HepG2 (cell line): ENCODE measurements at regions not wholly inside any gene's neighbourhood (a gene's known extent, or its start where the extent isn't known, plus 50 kb on each side); places are given as distances from the start of the nearest gene placed in this dataset.

Experiments used
- ATAC-seq: fragments of 200-7000 bp; cut with Tn5 transposase; 3 replicates; pipeline ENCODE4 v1.9.1; 2020; ENCODE audit warnings: mild to moderate bottlenecking, moderate library complexity
- BruUV-seq: library from RNA; stranded (reverse); fragments of 400-500 nt; replicated peaks from 2 replicates; lab custom pipeline; 2021; lab: Mats Ljungman, UMichigan
- CTCF ChIA-PET: fragments of 300-600 bp; formaldehyde crosslinking; extraction: SDS; loops from one replicate; lab custom pipeline; 2021; ENCODE audit warnings: low total read pairs, inconsistent platforms, low intra/inter-chr PET ratio; lab: Yijun Ruan, JAX
- POLR2A ChIA-PET: fragments of 350-600 bp; sonication (Branson Sonifier 250); formaldehyde crosslinking; loops from one replicate; lab custom pipeline; 2020; ENCODE audit warnings: antibody characterized with exemption, inconsistent platforms; lab: Yijun Ruan, JAX
- DNase-seq: peaks from one replicate; pipeline ENCODE4 v3.0.0-alpha.2; 2015; ENCODE audit warnings: low spot score
- FAIRE-seq: peaks from 3 replicates; lab custom pipeline; 2011; peaks lifted over from hg19 to GRCh38; lab: Jason Lieb, UNC
- H2AFZ ChIP-seq: one replicate; pipeline ENCODE4 v1.6.1; 2011; ENCODE audit warnings: low read length, inconsistent platforms
- H3K27ac ChIP-seq: fragments of 300-600 bp; 3 replicates; pipeline ENCODE4 v1.8.0; 2011; ENCODE audit warnings: mixed run types, mild to moderate bottlenecking, mixed read lengths, low read length, inconsistent platforms; ENCODE audit not compliant: insufficient read depth; ENCODE audit errors: extremely low read length
- H3K27me3 ChIP-seq, 2 experiments: fragments of 200-600 bp in 1 of 2; 2 replicates in 1 of 2; 3 replicates in 1 of 2; pipeline versions ENCODE4 v1.6.0 to v1.8.0; 2011; ENCODE audit warnings: low read length in 2 of 2, mild to moderate bottlenecking in 2 of 2, moderate library complexity in 2 of 2, inconsistent platforms in 1 of 2; ENCODE audit not compliant: insufficient read depth in 2 of 2, control insufficient read depth in 1 of 2
- H3K36me3 ChIP-seq, 2 experiments: fragments of 200-600 bp in 1 of 2; replicated peaks in 1 of 2; 2 replicates in 1 of 2; 3 replicates in 1 of 2; pipeline versions ENCODE4 v1.5.1 to v1.8.0; 2011; ENCODE audit warnings: low read length in 2 of 2, inconsistent platforms in 1 of 2; ENCODE audit not compliant: insufficient read depth in 2 of 2, control insufficient read depth in 1 of 2
- H3K4me1 ChIP-seq: 2 replicates; pipeline ENCODE4 v1.5.1; 2012; ENCODE audit warnings: low read length, inconsistent platforms; ENCODE audit not compliant: insufficient read depth
- H3K4me2 ChIP-seq: 2 replicates; pipeline ENCODE4 v1.6.0; 2011; ENCODE audit warnings: low read depth, low read length, inconsistent platforms
- H3K4me3 ChIP-seq, 3 experiments: fragments of 200-600 bp in 1 of 3; sonication (generic), shearing (Covaris generic) in 1 of 3; replicated peaks in 1 of 3; 2 replicates each; pipeline ENCODE4 v1.5.1; 2011 to 2016; ENCODE audit warnings: low read length in 3 of 3, inconsistent platforms in 2 of 3, low read depth in 2 of 3, mild to moderate bottlenecking in 2 of 3, control low read depth in 1 of 3, mixed read lengths in 1 of 3; ENCODE audit not compliant: insufficient read depth in 1 of 3
- H3K79me2 ChIP-seq: one replicate; pipeline ENCODE4 v1.6.1; 2011; ENCODE audit warnings: low read length, inconsistent platforms; ENCODE audit not compliant: insufficient read depth
- H3K9ac ChIP-seq: 2 replicates; pipeline ENCODE4 v1.6.0; 2011; ENCODE audit warnings: mild to moderate bottlenecking, low read depth, low read length, inconsistent platforms; ENCODE audit not compliant: insufficient read depth
- H3K9me3 ChIP-seq: 2 replicates; pipeline ENCODE4 v1.5.1; 2012; ENCODE audit warnings: mild to moderate bottlenecking, low read length
- H4K20me1 ChIP-seq: 2 replicates; pipeline ENCODE4 v1.6.0; 2011; ENCODE audit warnings: inconsistent platforms, mild to moderate bottlenecking, low read length, moderate library complexity; ENCODE audit not compliant: insufficient read depth
- AKAP8 ChIP-seq: sonication (generic); formaldehyde crosslinking; IDR thresholded peaks from 2 replicates; pipeline ENCODE4 v1.5.1; 2020; ENCODE audit warnings: mild to moderate bottlenecking, missing genetic modification reagents
- FLYWCH1 ChIP-seq: sonication (generic); formaldehyde crosslinking; IDR thresholded peaks from 2 replicates; pipeline ENCODE4 v1.8.1; 2023; ENCODE audit warnings: mild to moderate bottlenecking, missing genetic modification reagents
- HIVEP1 ChIP-seq: sonication (generic); formaldehyde crosslinking; IDR thresholded peaks from 2 replicates; pipeline ENCODE4 v1.4.0; 2020; ENCODE audit warnings: mild to moderate bottlenecking, missing genetic modification reagents
- MYC ChIP-seq: sonication (generic); formaldehyde crosslinking; IDR thresholded peaks from 2 replicates; pipeline ENCODE4 v1.9.0; 2021; ENCODE audit warnings: missing genetic modification reagents, borderline replicate concordance
- NFE2 ChIP-seq: sonication (generic); formaldehyde crosslinking; IDR thresholded peaks from 2 replicates; pipeline ENCODE4 v1.4.0; 2020; ENCODE audit warnings: missing genetic modification reagents
- REL ChIP-seq: sonication (generic); formaldehyde crosslinking; conservative IDR thresholded peaks from 2 replicates; pipeline ENCODE4 v1.8.0; 2022; ENCODE audit warnings: mild to moderate bottlenecking, missing genetic modification reagents, moderate library complexity
- TCF7L2 ChIP-seq: IDR thresholded peaks from 2 replicates; pipeline ENCODE4 v1.6.1; 2011; ENCODE audit warnings: mild to moderate bottlenecking, low read depth, low read length, moderate library complexity
- TMF1 ChIP-seq: sonication (generic); formaldehyde crosslinking; IDR thresholded peaks from 2 replicates; pipeline ENCODE4 v1.8.1; 2022; ENCODE audit warnings: low read depth, missing genetic modification reagents
- ZFP36L1 ChIP-seq: sonication (generic); formaldehyde crosslinking; IDR thresholded peaks from 2 replicates; pipeline ENCODE4 v1.8.0; 2022; ENCODE audit warnings: mild to moderate bottlenecking, missing genetic modification reagents, moderate library complexity
- ZFP37 ChIP-seq: sonication (generic); formaldehyde crosslinking; IDR thresholded peaks from 2 replicates; pipeline ENCODE4 v1.4.0; 2020; ENCODE audit warnings: missing genetic modification reagents, borderline replicate concordance
- ZKSCAN8 ChIP-seq: IDR thresholded peaks from 2 replicates; pipeline ENCODE4 v1.6.1; 2016; ENCODE audit warnings: borderline replicate concordance, missing genetic modification reagents, missing compliant biosample characterization
- ZNF124 ChIP-seq: sonication (generic); formaldehyde crosslinking; IDR thresholded peaks from 2 replicates; pipeline ENCODE4 v1.4.0; 2020; ENCODE audit warnings: missing genetic modification reagents
- ZNF326 ChIP-seq: sonication (generic); formaldehyde crosslinking; IDR thresholded peaks from 2 replicates; pipeline ENCODE4 v1.4.0; 2020; ENCODE audit warnings: missing genetic modification reagents, borderline replicate concordance
- ZNF746 ChIP-seq: sonication (generic); formaldehyde crosslinking; IDR thresholded peaks from 2 replicates; pipeline ENCODE4 v1.8.0; 2022; ENCODE audit warnings: mild to moderate bottlenecking, missing genetic modification reagents
- ZSCAN29 ChIP-seq: sonication (generic); formaldehyde crosslinking; conservative IDR thresholded peaks from 2 replicates; pipeline ENCODE4 v1.4.0; 2020; ENCODE audit warnings: mild to moderate bottlenecking, missing genetic modification reagents
- WGBS: methylation state at CpG from one replicate; pipeline ENCODE4 v1.1.6; 2017; ENCODE audit warnings: low lambda C conversion rate; 5-methylcytosine and 5-hydroxymethylcytosine counted together
- in situ Hi-C: cut with HindIII; loops from 2 replicates; pipeline ENCODE4 v1.10.0; 2017; ENCODE audit warnings: low pct_unique_long_range_greater_than_20kb; ENCODE audit not compliant: extremely low pct_ligation_motif_present
- intact Hi-C: fragments of 100-400 bp; cut with micrococcal nuclease; formaldehyde crosslinking; loops from one replicate; pipeline ENCODE4 v1.10.0; 2022; ENCODE audit not compliant: unreplicated experiment
- TF ChIP-seq, protein P1 (sequence below): IDR thresholded peaks from 2 replicates; pipeline ENCODE4 v1.6.1; 2016
- TF ChIP-seq, protein P2 (sequence below): sonication (generic); formaldehyde crosslinking; IDR thresholded peaks from 2 replicates; pipeline ENCODE4 v1.4.0; 2020; ENCODE audit warnings: missing genetic modification reagents

- no peak overlapping the region for H3K9ac ChIP-seq
- CTCF ChIA-PET: no interaction called here
- H3K36me3 ChIP-seq: no peaks in the 10 kb centered on the region; a peak in 1 of 5 replicates
- intact Hi-C loops: no loop called here
- no peaks in the 10 kb centered on the region for H4K20me1 ChIP-seq
- WGBS: 92% methylated on average over 5 of the region's 5 CpGs
- ATAC-seq (no peak), DNase-seq (no peak), FAIRE-seq (no peak)
- no peaks in the 10 kb centered on the region for H3K9me3 ChIP-seq
- no peak overlapping the region for H3K4me3 ChIP-seq
- peaks cover 6% of the 10 kb centered on the region for H3K4me1 ChIP-seq
- BruUV-seq: no TSS peak
- in situ Hi-C loops: no loop called here
- TF ChIP-seq TMF1 (CRISPR knock-in tag) (no peak), MYC (CRISPR knock-in tag) (no peak), ZSCAN29 (CRISPR knock-in tag) (no peak), ZKSCAN8 (CRISPR knock-in tag) (no peak), NFE2 (CRISPR knock-in tag) (no peak), REL (CRISPR knock-in tag) (no peak), TCF7L2 (no peak)
- POLR2A ChIA-PET: no interaction called here
- no peak overlapping the region for H3K4me2 ChIP-seq
- no peak overlapping the region for H3K27ac ChIP-seq
- no peak overlapping the region for H2AFZ ChIP-seq
- no peaks in the 10 kb centered on the region for H3K79me2 ChIP-seq
- H3K27me3 ChIP-seq: no peaks in the 10 kb centered on the region
These were observed 247.6 kb upstream of the C2CD4B start for GRCh38 chr15:62412686-62413085.

DNA sequence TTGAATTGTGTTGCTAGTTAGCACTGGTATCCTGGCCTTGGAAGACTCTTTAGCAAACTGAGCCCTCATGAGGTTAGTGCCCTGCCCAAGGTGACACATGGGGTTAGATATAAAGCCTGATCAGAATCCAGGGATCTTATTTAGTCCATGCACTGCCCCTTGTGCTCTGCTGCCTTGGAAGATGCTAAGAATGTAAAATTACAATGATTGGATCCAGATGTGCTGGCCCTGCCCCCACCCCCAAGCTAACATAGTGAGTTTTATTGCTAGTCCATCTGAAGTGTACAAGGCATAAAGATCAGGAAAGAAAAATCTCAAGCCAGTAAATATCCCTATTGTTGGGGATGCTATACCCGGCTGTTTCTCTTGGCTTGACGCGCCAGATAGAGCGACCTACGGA is 248.1 kb upstream of the C2CD4B start:
- Histone ChIP-seq H3K36me3 (no peaks in the 10 kb centered on the region; a peak in 1 of 5 replicates), H3K4me3 (no peak overlapping the region), H4K20me1 (no peaks in the 10 kb centered on the region), H2AFZ (no peak overlapping the region), H3K79me2 (no peaks in the 10 kb centered on the region), H3K27ac (no peak overlapping the region), H3K27me3 (no peaks in the 10 kb centered on the region), H3K4me1 (peaks cover 6% of the 10 kb centered on the region), H3K9ac (no peak overlapping the region), H3K9me3 (no peaks in the 10 kb centered on the region), H3K4me2 (no peak overlapping the region)
- WGBS: 99% methylated on average over 5 of the region's 5 CpGs
- in situ Hi-C loops: no loop called here
- TF ChIP-seq ZNF124 (no peak), ZFP36L1 (CRISPR knock-in tag) (no peak), ZNF746 (CRISPR knock-in tag) (no peak), AKAP8 (CRISPR knock-in tag) (no peak), FLYWCH1 (no peak), HIVEP1 (no peak), ZFP37 (no peak), ZNF326 (CRISPR knock-in tag) (no peak)
- TF ChIP-seq, protein P1, sequence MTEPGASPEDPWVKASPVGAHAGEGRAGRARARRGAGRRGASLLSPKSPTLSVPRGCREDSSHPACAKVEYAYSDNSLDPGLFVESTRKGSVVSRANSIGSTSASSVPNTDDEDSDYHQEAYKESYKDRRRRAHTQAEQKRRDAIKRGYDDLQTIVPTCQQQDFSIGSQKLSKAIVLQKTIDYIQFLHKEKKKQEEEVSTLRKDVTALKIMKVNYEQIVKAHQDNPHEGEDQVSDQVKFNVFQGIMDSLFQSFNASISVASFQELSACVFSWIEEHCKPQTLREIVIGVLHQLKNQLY (CRISPR knock-in tag): no peak
- TF ChIP-seq, protein P2, sequence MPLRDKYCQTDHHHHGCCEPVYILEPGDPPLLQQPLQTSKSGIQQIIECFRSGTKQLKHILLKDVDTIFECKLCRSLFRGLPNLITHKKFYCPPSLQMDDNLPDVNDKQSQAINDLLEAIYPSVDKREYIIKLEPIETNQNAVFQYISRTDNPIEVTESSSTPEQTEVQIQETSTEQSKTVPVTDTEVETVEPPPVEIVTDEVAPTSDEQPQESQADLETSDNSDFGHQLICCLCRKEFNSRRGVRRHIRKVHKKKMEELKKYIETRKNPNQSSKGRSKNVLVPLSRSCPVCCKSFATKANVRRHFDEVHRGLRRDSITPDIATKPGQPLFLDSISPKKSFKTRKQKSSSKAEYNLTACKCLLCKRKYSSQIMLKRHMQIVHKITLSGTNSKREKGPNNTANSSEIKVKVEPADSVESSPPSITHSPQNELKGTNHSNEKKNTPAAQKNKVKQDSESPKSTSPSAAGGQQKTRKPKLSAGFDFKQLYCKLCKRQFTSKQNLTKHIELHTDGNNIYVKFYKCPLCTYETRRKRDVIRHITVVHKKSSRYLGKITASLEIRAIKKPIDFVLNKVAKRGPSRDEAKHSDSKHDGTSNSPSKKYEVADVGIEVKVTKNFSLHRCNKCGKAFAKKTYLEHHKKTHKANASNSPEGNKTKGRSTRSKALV (CRISPR knock-in tag): no peak
- intact Hi-C loops: no loop called here
- DNase-seq: no peak
- no TSS peak for BruUV-seq
- CTCF ChIA-PET: no interaction called here
- no peak for FAIRE-seq
- ATAC-seq: no peak
- POLR2A ChIA-PET: no interaction called here
